ENCODE measurements at regions not wholly inside any gene's neighbourhood (a gene's known extent, or its start where the extent isn't known, plus 50 kb on each side); places are given as distances from the start of the nearest gene placed in this dataset.
A peak's percentile ranks its signal among the peaks of the same experiment; 100 is the strongest.

- Mint-ChIP-seq H3K27ac (no peak overlapping the region), H3K27me3 (no peaks in the 10 kb centered on the region), H3K36me3 (no peaks in the 10 kb centered on the region), H3K4me1 (ENCODE audit: low read depth) (peaks cover 19% of the 10 kb centered on the region), H3K9me3 (ENCODE audit: low read depth) (no peaks in the 10 kb centered on the region), H3K4me3 (no peak overlapping the region)
These were observed 57.5 kb upstream of the ZSWIM6 start for GRCh38 chr5:61274511-61274911.

GRCh38 chr5:61275841-61276240 lies 56.2 kb upstream of the ZSWIM6 start:
- H3K36me3 Mint-ChIP-seq, result no peaks in the 10 kb centered on the region
- H3K27ac Mint-ChIP-seq, result peak overlapping the region; percentile 58
- no peaks in the 10 kb centered on the region for H3K27me3 Mint-ChIP-seq
- H3K4me1 Mint-ChIP-seq (ENCODE audit: low read depth), result peaks cover 30% of the 10 kb centered on the region
- no peak overlapping the region for H3K4me3 Mint-ChIP-seq
- H3K9me3 Mint-ChIP-seq (ENCODE audit: low read depth), result no peaks in the 10 kb centered on the region

GRCh38 chr5:61277190-61277589 lies 54.9 kb upstream of the ZSWIM6 start:
- peak overlapping the region; percentile 81 for H3K27ac Mint-ChIP-seq
- no peaks in the 10 kb centered on the region for H3K9me3 Mint-ChIP-seq (ENCODE audit: low read depth)
- H3K36me3 Mint-ChIP-seq, result no peaks in the 10 kb centered on the region
- no peaks in the 10 kb centered on the region for H3K27me3 Mint-ChIP-seq
- H3K4me3 Mint-ChIP-seq, result peak overlapping the region; percentile 34
- peaks cover 35% of the 10 kb centered on the region for H3K4me1 Mint-ChIP-seq (ENCODE audit: low read depth)

- Mint-ChIP-seq H3K4me1 (ENCODE audit: low read depth) (peaks cover 35% of the 10 kb centered on the region), H3K4me3 (peak overlapping the region; percentile 34), H3K27me3 (no peaks in the 10 kb centered on the region), H3K27ac (no peak overlapping the region), H3K9me3 (ENCODE audit: low read depth) (no peaks in the 10 kb centered on the region), H3K36me3 (no peaks in the 10 kb centered on the region)
These were observed 54.3 kb upstream of the ZSWIM6 start for GRCh38 chr5:61277781-61278180.

- Mint-ChIP-seq H3K4me3 (no peak overlapping the region), H3K36me3 (no peaks in the 10 kb centered on the region), H3K4me1 (ENCODE audit: low read depth) (peaks cover 35% of the 10 kb centered on the region), H3K9me3 (ENCODE audit: low read depth) (no peaks in the 10 kb centered on the region), H3K27ac (no peak overlapping the region), H3K27me3 (no peaks in the 10 kb centered on the region)
These were observed 52.3 kb upstream of the ZSWIM6 start for GRCh38 chr5:61279725-61280124.

- H3K36me3 Mint-ChIP-seq, result no peaks in the 10 kb centered on the region
- H3K27me3 Mint-ChIP-seq, result no peaks in the 10 kb centered on the region
- peaks cover 35% of the 10 kb centered on the region for H3K4me1 Mint-ChIP-seq (ENCODE audit: low read depth)
- peak overlapping the region; percentile 54 for H3K27ac Mint-ChIP-seq
- no peaks in the 10 kb centered on the region for H3K9me3 Mint-ChIP-seq (ENCODE audit: low read depth)
- no peak overlapping the region for H3K4me3 Mint-ChIP-seq
These were observed 51.9 kb upstream of the ZSWIM6 start for GRCh38 chr5:61280205-61280604.

- Mint-ChIP-seq H3K9me3 (ENCODE audit: low read depth) (no peaks in the 10 kb centered on the region), H3K4me1 (ENCODE audit: low read depth) (peaks cover 31% of the 10 kb centered on the region), H3K36me3 (no peaks in the 10 kb centered on the region), H3K27ac (peak overlapping the region; percentile 54), H3K27me3 (no peaks in the 10 kb centered on the region), H3K4me3 (no peak overlapping the region)
These were observed 51.2 kb upstream of the ZSWIM6 start for GRCh38 chr5:61280761-61281427.

GRCh38 chr5:61281686-61282085 lies 50.4 kb upstream of the ZSWIM6 start:
- H3K36me3 Mint-ChIP-seq, result no peaks in the 10 kb centered on the region
- no peak overlapping the region for H3K27ac Mint-ChIP-seq
- no peaks in the 10 kb centered on the region for H3K27me3 Mint-ChIP-seq
- H3K4me3 Mint-ChIP-seq, result no peak overlapping the region
- H3K4me1 Mint-ChIP-seq (ENCODE audit: low read depth), result peaks cover 28% of the 10 kb centered on the region
- H3K9me3 Mint-ChIP-seq (ENCODE audit: low read depth), result no peaks in the 10 kb centered on the region
